ENCODE measurements at regions not wholly inside any gene's neighbourhood (a gene's known extent, or its start where the extent isn't known, plus 50 kb on each side); places are given as distances from the start of the nearest gene placed in this dataset.

GRCh38 chr6:77011929-77012545 lies 451.3 kb downstream of the HTR1B start:
- no peak for TF ChIP-seq POLR2A (IDR thresholded peaks at IDR 0.05)
- TF ChIP-seq CTCF (IDR thresholded peaks at IDR 0.05) = no peak

GRCh38 chr6:77010931-77011542 lies 452.3 kb downstream of the HTR1B start:
- Histone ChIP-seq H3K4me1 (no peaks in the 10 kb centered on the region), H3K36me3 (no peaks in the 10 kb centered on the region), H3K27me3 (no peaks in the 10 kb centered on the region), H3K4me3 (no peak overlapping the region), H3K9me3 (peaks cover 0 to 3% (median 0%) of the 10 kb centered on the region in 4 donors), H3K27ac (no peak overlapping the region)
- TF ChIP-seq POLR2A (IDR thresholded peaks at IDR 0.05) (no peak), CTCF (IDR thresholded peaks at IDR 0.05) (no peak)
- DNase-seq = no peak

More at GRCh38 chr6:77011929-77012545, 451.3 kb downstream of the HTR1B start:
- H3K4me1 ChIP-seq = no peaks in the 10 kb centered on the region
- no peaks in the 10 kb centered on the region for H3K27me3 ChIP-seq
- DNase-seq = no peak
- H3K4me3 ChIP-seq = no peak overlapping the region
- H3K27ac ChIP-seq = no peak overlapping the region
- H3K9me3 ChIP-seq = peaks cover 0 to 3% (median 0%) of the 10 kb centered on the region in 4 donors
- no peaks in the 10 kb centered on the region for H3K36me3 ChIP-seq

- no peaks in the 10 kb centered on the region for H3K27me3 ChIP-seq
- H3K36me3 ChIP-seq = no peaks in the 10 kb centered on the region
- no peak for TF ChIP-seq POLR2A (IDR thresholded peaks at IDR 0.05)
- TF ChIP-seq CTCF (IDR thresholded peaks at IDR 0.05) = no peak
- no peak for DNase-seq
- no peaks in the 10 kb centered on the region for H3K9me3 ChIP-seq
- H3K4me3 ChIP-seq = no peak overlapping the region
- no peak overlapping the region for H3K27ac ChIP-seq
- no peaks in the 10 kb centered on the region for H3K4me1 ChIP-seq
Observed at GRCh38 chr6:76992553-76992952, 470.7 kb downstream of the HTR1B start.

GRCh38 chr6:76984572-76984971 lies 478.7 kb downstream of the HTR1B start:
- no peaks in the 10 kb centered on the region for H3K36me3 ChIP-seq
- no peak overlapping the region for H3K27ac ChIP-seq
- no peak overlapping the region for H3K4me3 ChIP-seq
- no peak for DNase-seq
- H3K4me1 ChIP-seq = no peaks in the 10 kb centered on the region
- TF ChIP-seq CTCF (IDR thresholded peaks at IDR 0.05) (no peak), POLR2A (IDR thresholded peaks at IDR 0.05) (no peak)
- no peaks in the 10 kb centered on the region for H3K9me3 ChIP-seq
- no peaks in the 10 kb centered on the region for H3K27me3 ChIP-seq

DNA sequence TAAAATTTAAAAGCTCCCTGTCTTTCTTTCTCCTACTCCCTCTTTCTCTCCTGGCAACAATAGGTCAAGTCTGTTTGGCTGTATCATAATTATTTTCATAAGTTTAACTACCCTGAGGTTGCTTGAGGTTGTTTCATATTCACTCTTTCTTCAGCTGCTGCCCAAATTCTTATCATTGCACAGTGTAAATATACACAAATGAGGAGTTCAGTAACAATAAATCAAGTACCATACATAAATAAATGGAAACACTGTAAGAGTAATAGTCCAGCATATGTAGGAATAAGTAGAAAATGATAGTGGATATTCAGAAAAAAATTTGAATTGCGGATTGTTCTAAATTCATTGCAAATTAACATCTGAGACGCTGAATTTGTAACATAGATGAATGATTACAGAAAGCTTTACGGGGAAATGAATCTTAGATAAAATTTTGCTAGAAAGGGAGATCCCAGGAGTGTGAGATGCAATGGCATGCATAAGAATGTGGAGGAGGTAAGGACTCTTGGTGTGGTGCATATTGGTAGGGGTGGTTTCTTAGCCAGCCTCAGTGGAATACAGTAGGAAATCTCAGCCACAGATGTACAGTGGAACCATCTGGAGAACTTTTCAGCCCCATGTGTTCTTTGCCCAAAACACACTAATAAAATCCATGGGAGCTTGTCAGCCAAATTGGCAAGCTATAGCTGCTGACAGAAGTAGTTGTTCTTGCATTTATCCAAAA lies 480.7 kb downstream of the HTR1B start:
- Histone ChIP-seq H3K36me3 (no peaks in the 10 kb centered on the region), H3K4me1 (no peaks in the 10 kb centered on the region), H3K4me3 (no peak overlapping the region), H3K27ac (no peak overlapping the region), H3K9me3 (no peaks in the 10 kb centered on the region), H3K27me3 (no peaks in the 10 kb centered on the region)
- TF ChIP-seq POLR2A (IDR thresholded peaks at IDR 0.05) = no peak
- no peak for TF ChIP-seq CTCF (IDR thresholded peaks at IDR 0.05)
- no peak for DNase-seq

All from Peyer's patch (tissue), 4 donors.